HG03064 (cell line): ENCODE measurements at regions not wholly inside any gene's neighbourhood (a gene's known extent, or its start where the extent isn't known, plus 50 kb on each side); places are given as distances from the start of the nearest gene placed in this dataset.

Source experiments
- ATAC-seq: cut with Tn5 transposase; IDR thresholded peaks from one replicate; pipeline ENCODE4 v1.9.1; 2021; ENCODE audit warnings: low read depth; ENCODE audit not compliant: unreplicated experiment

GRCh38 chr1:168391851-168392681 is 111.4 kb downstream of the TBX19 start:
- ATAC-seq, result no peak

GRCh38 chr1:168390271-168390670 is 109.6 kb downstream of the TBX19 start:
- no peak for ATAC-seq

GRCh38 chr1:168387781-168388760 is 107.4 kb downstream of the TBX19 start:
- no peak for ATAC-seq

GRCh38 chr1:168386949-168387586 is 106.4 kb downstream of the TBX19 start:
- ATAC-seq, result no peak

DNA sequence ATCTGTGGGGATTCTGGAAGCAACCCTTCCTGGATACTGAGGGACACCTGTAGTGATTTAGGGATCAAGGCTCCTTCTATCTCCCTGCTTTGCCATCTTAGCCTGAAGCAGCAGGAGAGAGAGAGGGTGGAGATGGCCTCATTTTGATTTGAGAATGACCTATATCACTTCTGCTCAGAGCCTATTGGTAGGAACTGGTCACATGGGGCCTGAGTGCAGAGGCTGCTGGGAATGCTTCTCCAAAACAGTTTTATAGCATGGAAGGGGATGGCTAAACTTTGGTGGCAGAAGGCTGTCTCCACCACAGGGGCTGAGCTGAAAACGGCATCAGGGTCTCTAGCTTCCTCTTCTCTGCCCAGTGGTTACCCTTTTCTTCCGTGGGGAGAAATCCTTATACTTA is 105.8 kb downstream of the TBX19 start:
- ATAC-seq, result no peak

- no peak for ATAC-seq
These were observed 101.2 kb downstream of the TBX19 start for GRCh38 chr1:168381850-168382249.

DNA sequence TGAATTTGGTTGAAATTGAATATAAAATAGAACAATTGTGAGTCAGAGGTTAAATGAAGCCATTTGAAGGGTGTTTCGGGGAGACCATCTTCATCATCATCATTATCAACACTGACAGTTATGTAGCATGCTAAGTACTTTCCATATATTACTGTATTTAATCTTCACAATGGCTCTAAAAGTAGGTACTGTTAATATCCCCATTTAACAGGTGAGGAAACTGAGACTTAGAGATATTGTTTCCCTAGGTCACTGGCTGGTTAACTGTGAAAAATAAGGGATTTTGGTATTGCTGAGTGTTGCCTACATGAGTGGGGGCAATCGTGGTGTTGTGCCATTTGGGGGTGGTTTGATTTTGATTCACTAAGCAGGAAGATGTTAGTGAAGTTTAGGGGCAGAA is 100.3 kb downstream of the TBX19 start:
- no peak for ATAC-seq

DNA sequence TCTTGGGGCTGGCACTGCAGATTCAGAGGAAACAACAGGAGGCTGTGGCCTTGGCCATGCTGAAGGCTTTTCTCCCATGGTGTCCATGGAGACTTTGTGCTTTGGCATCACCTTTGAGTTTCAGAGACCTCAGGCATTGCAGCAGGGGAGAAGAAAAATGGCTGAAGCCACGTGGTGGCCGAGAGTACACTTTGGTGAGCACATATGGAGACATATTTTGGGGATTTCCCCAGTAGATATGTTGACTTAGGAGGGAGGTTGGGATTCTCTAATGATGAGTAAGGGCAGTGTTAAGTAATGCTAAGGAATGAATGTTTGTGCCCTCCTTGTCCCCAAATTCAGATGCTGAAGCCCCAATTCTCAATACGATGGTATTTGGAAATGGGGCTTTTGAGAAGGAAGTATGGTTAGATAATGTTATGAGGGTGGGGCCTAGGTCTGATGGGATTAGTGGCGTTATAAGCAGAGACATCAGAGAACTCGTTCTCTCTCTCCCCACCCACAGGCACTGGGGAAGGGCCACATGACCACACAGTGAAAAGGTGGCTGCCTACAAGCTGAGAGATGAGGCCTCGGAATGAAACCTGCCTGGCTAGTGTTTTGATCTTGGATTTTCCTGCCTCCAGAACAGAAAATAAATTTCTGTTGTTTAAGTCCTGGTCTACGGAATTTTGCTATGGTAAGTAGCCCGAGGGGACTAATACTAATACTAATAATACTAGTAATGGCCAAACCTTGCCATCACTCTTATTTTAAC is 98.6 kb downstream of the TBX19 start:
- ATAC-seq, result no peak

- ATAC-seq, result no peak
These were observed 95.1 kb downstream of the TBX19 start for GRCh38 chr1:168375566-168376300.

- no peak for ATAC-seq
These were observed 93.9 kb downstream of the TBX19 start for GRCh38 chr1:168374566-168374965.

DNA sequence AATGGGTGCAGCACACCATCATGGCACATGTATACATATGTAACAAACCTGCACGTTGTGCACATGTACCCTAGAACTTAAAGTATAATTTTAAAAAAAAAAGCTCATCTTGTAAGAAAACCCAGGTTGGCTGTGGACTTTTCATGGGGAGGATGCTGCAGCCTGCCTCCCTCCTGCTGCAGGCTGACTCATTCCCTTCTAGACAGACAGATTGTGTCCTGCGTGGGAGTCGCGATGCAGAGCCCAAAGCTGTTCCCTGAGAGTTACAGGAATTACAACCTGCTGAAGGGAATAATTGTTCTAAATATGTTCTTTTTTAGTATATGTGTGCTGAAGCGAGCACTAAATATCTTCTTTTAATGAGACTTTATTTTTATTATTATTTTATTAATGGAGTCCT is 93.2 kb downstream of the TBX19 start:
- no peak for ATAC-seq

- no peak for ATAC-seq
These were observed 92.2 kb downstream of the TBX19 start for GRCh38 chr1:168372861-168373371.

- no peak for ATAC-seq
These were observed 91.6 kb downstream of the TBX19 start for GRCh38 chr1:168372307-168372706.

DNA sequence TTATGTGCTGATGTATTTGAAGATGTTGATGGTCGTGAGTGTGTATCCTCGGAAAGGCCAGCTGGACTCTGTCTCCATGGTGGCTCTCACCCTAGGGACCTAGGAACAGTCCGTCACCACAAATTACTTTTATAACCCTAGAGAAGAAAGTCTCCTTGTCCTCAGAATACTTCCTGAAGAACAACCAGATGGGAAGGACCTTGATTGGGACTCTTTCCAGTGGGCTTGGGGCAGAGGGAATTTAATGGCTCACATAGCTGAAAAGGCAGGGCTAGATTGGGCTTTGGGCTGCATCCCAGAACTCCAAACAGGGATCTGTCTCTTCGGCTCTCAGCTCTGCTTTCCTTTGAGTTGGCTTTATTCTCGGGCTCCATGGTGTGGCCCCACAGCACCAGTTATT is 90.8 kb downstream of the TBX19 start:
- no peak for ATAC-seq

DNA sequence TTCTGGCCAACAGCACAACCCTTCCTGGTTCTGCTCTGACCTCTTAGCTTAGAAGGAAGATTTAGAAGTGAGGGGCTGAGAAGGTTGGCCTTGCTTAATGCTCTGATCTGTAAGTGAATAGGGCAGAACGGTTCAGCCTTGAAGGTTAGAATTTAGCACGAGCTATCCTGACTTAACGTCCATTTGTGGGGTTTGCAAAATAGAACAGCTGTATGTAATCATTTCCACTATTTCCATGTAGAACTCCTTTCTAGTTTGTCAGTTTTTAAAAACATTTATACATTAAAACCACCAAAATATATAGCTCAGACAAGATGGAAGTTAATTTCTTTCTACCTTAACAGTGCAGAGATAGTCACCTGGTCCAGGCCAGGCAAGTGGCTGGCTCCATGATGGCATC is 89.9 kb downstream of the TBX19 start:
- no peak for ATAC-seq

GRCh38 chr1:168369655-168370054 is 89.0 kb downstream of the TBX19 start:
- ATAC-seq, result no peak

GRCh38 chr1:168368131-168368530 is 87.5 kb downstream of the TBX19 start:
- no peak for ATAC-seq

DNA sequence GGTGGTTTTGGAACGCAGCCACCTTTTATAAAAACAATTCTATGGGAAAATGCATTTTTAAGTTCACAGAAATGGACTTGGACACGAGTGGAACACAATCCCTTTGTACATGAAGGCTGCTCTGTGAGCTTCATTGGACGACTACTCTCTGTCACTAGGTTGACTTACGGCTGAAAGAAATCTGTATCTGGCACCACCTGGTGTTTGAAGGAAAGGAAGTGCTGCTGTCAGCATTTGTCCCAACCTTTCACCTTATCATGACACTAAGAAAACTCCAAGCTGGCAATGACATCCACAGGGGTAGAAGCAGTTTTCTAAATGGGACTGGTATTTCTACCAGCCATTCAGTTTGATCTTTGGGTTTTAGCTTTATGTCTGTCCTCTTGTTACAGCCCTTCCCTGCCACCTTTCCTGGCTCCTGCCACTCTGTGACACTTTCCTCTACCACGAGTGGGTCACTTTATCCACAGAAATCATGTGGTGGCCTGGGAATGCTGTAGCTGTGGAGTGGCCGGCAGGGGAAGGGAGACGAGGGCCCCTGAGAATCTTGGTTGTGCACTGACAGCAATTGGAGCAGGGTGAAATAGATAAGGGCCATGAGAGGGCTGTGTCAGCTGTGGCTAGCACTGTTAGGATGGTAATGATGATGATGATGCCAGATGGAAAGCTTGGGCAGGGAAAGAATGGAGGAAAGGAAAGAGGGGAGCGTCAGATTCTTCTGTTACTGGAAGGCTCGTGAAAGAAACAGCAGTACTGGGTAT is 85.2 kb downstream of the TBX19 start:
- ATAC-seq, result no peak
